GM18861 (cell line): ENCODE measurements at regions not wholly inside any gene's neighbourhood (a gene's known extent, or its start where the extent isn't known, plus 50 kb on each side); places are given as distances from the start of the nearest gene placed in this dataset.

Experiments
- ATAC-seq: cut with Tn5 transposase; IDR thresholded peaks from one replicate; pipeline ENCODE4 v1.9.1; 2021; ENCODE audit not compliant: unreplicated experiment

GRCh38 chr4:188804861-188805260 lies 665.6 kb downstream of the TRIML1 start:
- no peak for ATAC-seq

GRCh38 chr4:188811121-188811520 lies 671.9 kb downstream of the TRIML1 start:
- no peak for ATAC-seq

GRCh38 chr4:188812644-188813043 lies 673.4 kb downstream of the TRIML1 start:
- no peak for ATAC-seq

- no peak for ATAC-seq
These were observed 679.1 kb downstream of the TRIML1 start for GRCh38 chr4:188818300-188818699.

- no peak for ATAC-seq
These were observed 680.0 kb downstream of the TRIML1 start for GRCh38 chr4:188819233-188819632.

- no peak for ATAC-seq
These were observed 682.3 kb downstream of the TRIML1 start for GRCh38 chr4:188821500-188821899.

GRCh38 chr4:188822698-188823097 lies 683.5 kb downstream of the TRIML1 start:
- ATAC-seq: no peak

GRCh38 chr4:188824553-188824952 lies 685.3 kb downstream of the TRIML1 start:
- no peak for ATAC-seq

GRCh38 chr4:188826393-188826792 lies 687.2 kb downstream of the TRIML1 start:
- ATAC-seq: no peak

GRCh38 chr4:188839704-188840103 lies 700.5 kb downstream of the TRIML1 start:
- ATAC-seq: no peak

- ATAC-seq: no peak
These were observed 702.3 kb downstream of the TRIML1 start for GRCh38 chr4:188841523-188841922.

- ATAC-seq: no peak
These were observed 715.2 kb downstream of the TRIML1 start for GRCh38 chr4:188854436-188854835.

- no peak for ATAC-seq
These were observed 719.5 kb downstream of the TRIML1 start for GRCh38 chr4:188858696-188859095.

GRCh38 chr4:188864741-188865140 lies 725.5 kb downstream of the TRIML1 start:
- no peak for ATAC-seq

- ATAC-seq: no peak
These were observed 728.6 kb downstream of the TRIML1 start for GRCh38 chr4:188867796-188868195.

- ATAC-seq: no peak
These were observed 730.3 kb downstream of the TRIML1 start for GRCh38 chr4:188869581-188869980.

GRCh38 chr4:188872809-188873208 lies 733.6 kb downstream of the TRIML1 start:
- ATAC-seq: no peak

- no peak for ATAC-seq
These were observed 737.6 kb downstream of the TRIML1 start for GRCh38 chr4:188876881-188877280.

- no peak for ATAC-seq
These were observed 740.4 kb downstream of the TRIML1 start for GRCh38 chr4:188879598-188879997.

GRCh38 chr4:188887905-188888304 lies 748.7 kb downstream of the TRIML1 start:
- no peak for ATAC-seq

- no peak for ATAC-seq
These were observed 753.6 kb downstream of the TRIML1 start for GRCh38 chr4:188892837-188893236.

- ATAC-seq: no peak
These were observed 764.7 kb downstream of the TRIML1 start for GRCh38 chr4:188903986-188904385.

- ATAC-seq: no peak
These were observed 765.4 kb downstream of the TRIML1 start for GRCh38 chr4:188904617-188905016.

- no peak for ATAC-seq
These were observed 766.0 kb downstream of the TRIML1 start for GRCh38 chr4:188905248-188905647.
